K562 (cell line): ENCODE measurements at regions not wholly inside any gene's neighbourhood (a gene's known extent, or its start where the extent isn't known, plus 50 kb on each side); places are given as distances from the start of the nearest gene placed in this dataset.

Experiments used
- ATAC-seq: fragments of 200-7000 bp; cut with Tn5 transposase; 3 replicates; pipeline ENCODE4 v1.9.1; 2020; ENCODE audit warnings: moderate library complexity
- BruUV-seq: library from RNA; stranded (reverse); fragments of 400-500 nt; replicated peaks from 2 replicates; lab custom pipeline; 2021; lab: Mats Ljungman, UMichigan
- CTCF ChIA-PET: fragments of 300-600 bp; formaldehyde crosslinking; extraction: SDS; loops from one replicate; lab custom pipeline; 2021; ENCODE audit warnings: low intra/inter-chr PET ratio; lab: Yijun Ruan, JAX
- POLR2A ChIA-PET: fragments of 300-600, 350-650 bp; sonication (Branson Sonifier 250); formaldehyde crosslinking; extraction: SDS; loops from one replicate; lab custom pipeline; 2021; ENCODE audit warnings: antibody characterized with exemption, inconsistent platforms; lab: Yijun Ruan, JAX
- DNase-seq, 4 experiments: peaks; one replicate each; pipeline versions ENCODE4 v3.0.0 to v3.0.0-alpha.2; 2011 to 2018; ENCODE audit warnings: low spot score in 3 of 4, mixed read lengths in 3 of 4; ENCODE audit errors: extremely low read depth in 1 of 4
- FAIRE-seq: peaks from 2 replicates; lab custom pipeline; 2011; peaks lifted over from hg19 to GRCh38; lab: Jason Lieb, UNC
- H2AFZ ChIP-seq: 2 replicates; pipeline ENCODE4 v1.6.0; 2011; ENCODE audit warnings: low read depth, low read length, control low read depth, inconsistent platforms
- H3K27ac ChIP-seq: fragments of 200-600 bp; 3 replicates; pipeline ENCODE4 v1.8.0; 2011; ENCODE audit warnings: low read depth, mild to moderate bottlenecking, control low read depth, inconsistent platforms, low read length, moderate library complexity, mixed read lengths; ENCODE audit errors: extremely low read depth
- H3K27me3 ChIP-seq, 2 experiments: fragments of 300-600 bp in 1 of 2; 2 replicates in 1 of 2; 3 replicates in 1 of 2; pipeline versions ENCODE4 v1.6.0 to v1.8.0; 2011; ENCODE audit warnings: inconsistent platforms in 2 of 2, low read length in 2 of 2, mild to moderate bottlenecking in 1 of 2, mixed read lengths in 1 of 2, moderate library complexity in 1 of 2; ENCODE audit not compliant: control insufficient read depth in 2 of 2, insufficient read depth in 2 of 2
- H3K36me3 ChIP-seq: fragments of 300-600 bp; 3 replicates; pipeline ENCODE4 v1.8.0; 2011; ENCODE audit warnings: mild to moderate bottlenecking, low read length, inconsistent platforms; ENCODE audit not compliant: control insufficient read depth, insufficient read depth
- H3K4me1 ChIP-seq, 2 experiments: fragments of 200-600 bp in 1 of 2; replicated peaks in 1 of 2; 2 replicates in 1 of 2; 3 replicates in 1 of 2; pipeline versions ENCODE4 v1.5.1 to v1.8.0; 2011; ENCODE audit warnings: inconsistent platforms in 2 of 2, low read length in 2 of 2, mild to moderate bottlenecking in 1 of 2, mixed read lengths in 1 of 2, moderate library complexity in 1 of 2; ENCODE audit not compliant: control insufficient read depth in 2 of 2, insufficient read depth in 2 of 2
- H3K4me2 ChIP-seq: 2 replicates; pipeline ENCODE4 v1.6.1; 2011; ENCODE audit warnings: low read length, control low read depth, inconsistent platforms, mixed read lengths; ENCODE audit not compliant: insufficient read depth
- H3K4me3 ChIP-seq: fragments of 200-600 bp; sonication (generic), shearing (Covaris generic); 2 replicates; pipeline ENCODE4 v1.5.1; 2016; ENCODE audit warnings: control low read depth, inconsistent platforms
- H3K79me2 ChIP-seq: fragments of 200-600 bp; 3 replicates; pipeline ENCODE4 v1.8.0; 2011; ENCODE audit warnings: low read length, inconsistent platforms; ENCODE audit not compliant: control insufficient read depth, insufficient read depth
- H3K9ac ChIP-seq, 2 experiments: 2 replicates each; pipeline versions ENCODE4 v1.6.0 to v1.6.1; 2011; ENCODE audit warnings: low read depth in 2 of 2, low read length in 2 of 2, control low read depth in 1 of 2, inconsistent platforms in 1 of 2, mild to moderate bottlenecking in 1 of 2, mixed read lengths in 1 of 2; ENCODE audit not compliant: insufficient read depth in 1 of 2
- H3K9me1 ChIP-seq: one replicate; pipeline ENCODE4 v1.6.0; 2011; ENCODE audit warnings: inconsistent platforms, mild to moderate bottlenecking, low read length, moderate library complexity; ENCODE audit not compliant: control insufficient read depth, insufficient read depth
- H3K9me3 ChIP-seq: replicated peaks from 2 replicates; pipeline ENCODE4 v1.5.1; 2011; ENCODE audit warnings: low read depth, low read length, inconsistent platforms; ENCODE audit not compliant: control insufficient read depth, insufficient read depth
- H4K20me1 ChIP-seq: replicated peaks from 2 replicates; pipeline ENCODE4 v1.6.1; 2011; ENCODE audit warnings: low read length, inconsistent platforms, mixed read lengths; ENCODE audit not compliant: control insufficient read depth, insufficient read depth
- CBX2 ChIP-seq: fragments of 200-600 bp; sonication (generic); IDR thresholded peaks from one replicate; pipeline ENCODE4 v1.6.1; 2012; ENCODE audit warnings: mild to moderate bottlenecking, low read length, inconsistent platforms; ENCODE audit not compliant: insufficient read depth, poor library complexity, severe bottlenecking
- ETS1 ChIP-seq: conservative IDR thresholded peaks from 2 replicates; pipeline ENCODE4 v1.6.1; 2011; ENCODE audit warnings: low read depth, mild to moderate bottlenecking, low read length; ENCODE audit not compliant: control insufficient read depth
- GABPB1 ChIP-seq: sonication (generic); formaldehyde crosslinking; IDR thresholded peaks from 2 replicates; pipeline ENCODE4 v1.8.0; 2022; ENCODE audit warnings: mild to moderate bottlenecking, missing genetic modification reagents
- HIVEP1 ChIP-seq: fragments of 250-450 bp; sonication (Bioruptor Pico); IDR thresholded peaks from 2 replicates; pipeline ENCODE4 v1.4.0; 2020; ENCODE audit warnings: mild to moderate bottlenecking
- NELFE ChIP-seq: IDR thresholded peaks from 2 replicates; pipeline ENCODE4 v1.6.1; 2011; ENCODE audit warnings: mild to moderate bottlenecking; ENCODE audit not compliant: insufficient read depth, insufficient read length
- NR2F6 ChIP-seq: fragments of 450-650 bp; formaldehyde crosslinking; IDR thresholded peaks from 2 replicates; pipeline ENCODE4 v1.4.0; 2020; ENCODE audit warnings: mild to moderate bottlenecking
- XRCC3 ChIP-seq: fragments of 450-650 bp; IDR thresholded peaks from 2 replicates; pipeline ENCODE4 v1.6.1; 2017; ENCODE audit warnings: mild to moderate bottlenecking, moderate library complexity
- ZBTB1 ChIP-seq: sonication (generic); formaldehyde crosslinking; IDR thresholded peaks from 2 replicates; pipeline ENCODE4 v1.8.1; 2023; ENCODE audit warnings: missing genetic modification reagents, low read depth, mild to moderate bottlenecking, borderline replicate concordance
- WGBS: fragments of 100-300 bp; shearing (Covaris generic); methylation state at CpG from one replicate; pipeline ENCODE4 v1.1.6; 2016; ENCODE audit warnings: low coverage, mixed read lengths; ENCODE audit not compliant: insufficient coverage; ENCODE audit errors: missing lambda C conversion rate; 5-methylcytosine and 5-hydroxymethylcytosine counted together
- in situ Hi-C: fragments of 300-500 bp; cut with MboI; formaldehyde crosslinking; loops from 4 replicates; pipeline ENCODE4 v1.15.0; 2018; ENCODE audit warnings: inconsistent platforms, mixed read lengths
- intact Hi-C: fragments of 100-400 bp; cut with micrococcal nuclease; formaldehyde crosslinking; loops from 2 replicates; pipeline ENCODE4 v1.14.2; 2022
- TF ChIP-seq, protein P1 (sequence below): fragments of 250-450 bp; sonication (Bioruptor Pico); IDR thresholded peaks from 2 replicates; pipeline ENCODE4 v1.5.0; 2020; ENCODE audit warnings: mild to moderate bottlenecking, borderline replicate concordance
- TF ChIP-seq, protein P2 (sequence below): sonication (generic); formaldehyde crosslinking; IDR thresholded peaks from 2 replicates; pipeline ENCODE4 v1.8.0; 2023; ENCODE audit warnings: mild to moderate bottlenecking, missing genetic modification reagents

DNA sequence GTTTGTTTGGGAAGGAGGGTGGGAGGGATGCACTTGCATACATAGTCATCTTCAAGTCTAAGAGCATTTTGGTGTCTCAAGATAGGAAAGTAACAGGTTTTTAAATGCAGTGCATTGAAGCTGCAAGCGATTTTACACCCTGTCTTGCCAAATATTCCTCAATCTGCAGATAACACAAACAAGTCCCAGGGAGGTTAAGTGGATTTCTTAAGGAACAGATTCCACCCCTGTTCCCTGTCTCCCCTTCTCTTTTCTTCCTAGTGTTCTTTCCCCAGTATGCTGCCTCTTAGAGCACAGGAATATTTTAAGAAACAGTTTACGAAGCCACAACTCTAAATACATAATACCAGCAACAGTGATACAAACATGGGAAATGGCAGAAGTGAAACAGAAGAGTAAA, 389.9 kb downstream of the PLPP3 start:
- DNase-seq (no peak), ATAC-seq (no peak)
- Histone ChIP-seq H3K9me3 (no peaks in the 10 kb centered on the region), H4K20me1 (no peaks in the 10 kb centered on the region), H2AFZ (no peak overlapping the region)
- POLR2A ChIA-PET = interaction anchor here (0.6 kb wide), 1 partner anchor 85 kb away, joined by 3 read pairs; no protein-coding TSS in a partner anchor
- TF ChIP-seq NELFE = no peak
- no peak for TF ChIP-seq CBX2
- no peak for TF ChIP-seq GABPB1 (CRISPR knock-in tag)
- TF ChIP-seq ETS1 = no peak
- TF ChIP-seq HIVEP1 (CRISPR knock-in tag) = no peak
- TF ChIP-seq, protein P1, sequence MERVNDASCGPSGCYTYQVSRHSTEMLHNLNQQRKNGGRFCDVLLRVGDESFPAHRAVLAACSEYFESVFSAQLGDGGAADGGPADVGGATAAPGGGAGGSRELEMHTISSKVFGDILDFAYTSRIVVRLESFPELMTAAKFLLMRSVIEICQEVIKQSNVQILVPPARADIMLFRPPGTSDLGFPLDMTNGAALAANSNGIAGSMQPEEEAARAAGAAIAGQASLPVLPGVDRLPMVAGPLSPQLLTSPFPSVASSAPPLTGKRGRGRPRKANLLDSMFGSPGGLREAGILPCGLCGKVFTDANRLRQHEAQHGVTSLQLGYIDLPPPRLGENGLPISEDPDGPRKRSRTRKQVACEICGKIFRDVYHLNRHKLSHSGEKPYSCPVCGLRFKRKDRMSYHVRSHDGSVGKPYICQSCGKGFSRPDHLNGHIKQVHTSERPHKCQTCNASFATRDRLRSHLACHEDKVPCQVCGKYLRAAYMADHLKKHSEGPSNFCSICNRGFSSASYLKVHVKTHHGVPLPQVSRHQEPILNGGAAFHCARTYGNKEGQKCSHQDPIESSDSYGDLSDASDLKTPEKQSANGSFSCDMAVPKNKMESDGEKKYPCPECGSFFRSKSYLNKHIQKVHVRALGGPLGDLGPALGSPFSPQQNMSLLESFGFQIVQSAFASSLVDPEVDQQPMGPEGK (CRISPR knock-in tag) = no peak
- no peak for TF ChIP-seq NR2F6 (CRISPR knock-in tag)
- no peak for TF ChIP-seq ZBTB1 (CRISPR knock-in tag)
- no peak for TF ChIP-seq XRCC3
- TF ChIP-seq, protein P2, sequence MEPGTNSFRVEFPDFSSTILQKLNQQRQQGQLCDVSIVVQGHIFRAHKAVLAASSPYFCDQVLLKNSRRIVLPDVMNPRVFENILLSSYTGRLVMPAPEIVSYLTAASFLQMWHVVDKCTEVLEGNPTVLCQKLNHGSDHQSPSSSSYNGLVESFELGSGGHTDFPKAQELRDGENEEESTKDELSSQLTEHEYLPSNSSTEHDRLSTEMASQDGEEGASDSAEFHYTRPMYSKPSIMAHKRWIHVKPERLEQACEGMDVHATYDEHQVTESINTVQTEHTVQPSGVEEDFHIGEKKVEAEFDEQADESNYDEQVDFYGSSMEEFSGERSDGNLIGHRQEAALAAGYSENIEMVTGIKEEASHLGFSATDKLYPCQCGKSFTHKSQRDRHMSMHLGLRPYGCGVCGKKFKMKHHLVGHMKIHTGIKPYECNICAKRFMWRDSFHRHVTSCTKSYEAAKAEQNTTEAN (CRISPR knock-in tag) = no peak
- TF ChIP-seq, all 486 proteins: peak for 0
- H3K27ac ChIP-seq = no peak overlapping the region
- FAIRE-seq = no peak
- H3K4me1 ChIP-seq = no peaks in the 10 kb centered on the region
- 0% methylated on average over 2 of the region's 2 CpGs for WGBS
- in situ Hi-C loops (no loop called here), intact Hi-C loops (no loop called here)
- no peak overlapping the region for H3K9ac ChIP-seq
- CTCF ChIA-PET = no interaction called here
- H3K36me3 ChIP-seq = no peaks in the 10 kb centered on the region
- BruUV-seq = no TSS peak
- no peaks in the 10 kb centered on the region for H3K79me2 ChIP-seq
- H3K4me2 ChIP-seq = no peak overlapping the region
- no peaks in the 10 kb centered on the region for H3K9me1 ChIP-seq
- no peak overlapping the region for H3K4me3 ChIP-seq
- no peaks in the 10 kb centered on the region for H3K27me3 ChIP-seq
